Nephron progenitor cell (in vitro differentiated cells): ENCODE measurements at regions not wholly inside any gene's neighbourhood (a gene's known extent, or its start where the extent isn't known, plus 50 kb on each side); places are given as distances from the start of the nearest gene placed in this dataset.

Experiments used
- DNase-seq: peaks from one replicate; pipeline ENCODE4 v3.0.0; 2021
- H3K27ac Mint-ChIP-seq: 2 replicates; pipeline ENCODE4 v1.8.0; 2021; ENCODE audit warnings: mild to moderate bottlenecking, moderate library complexity, mixed read lengths
- H3K27me3 Mint-ChIP-seq: 2 replicates; pipeline ENCODE4 v1.8.0; 2021; ENCODE audit warnings: mild to moderate bottlenecking, low read depth, mixed read lengths; ENCODE audit not compliant: poor library complexity
- H3K36me3 Mint-ChIP-seq: 2 replicates; pipeline ENCODE4 v1.8.0; 2021; ENCODE audit warnings: low read depth, mixed read lengths
- H3K4me1 Mint-ChIP-seq: 2 replicates; pipeline ENCODE4 v1.8.0; 2021; ENCODE audit warnings: mixed read lengths
- H3K4me3 Mint-ChIP-seq: 2 replicates; pipeline ENCODE4 v1.8.0; 2021; ENCODE audit warnings: mild to moderate bottlenecking, moderate library complexity, mixed read lengths
- H3K9me3 Mint-ChIP-seq: 2 replicates; pipeline ENCODE4 v1.8.0; 2021; ENCODE audit warnings: mild to moderate bottlenecking, moderate library complexity, mixed read lengths
- TF ChIP-seq, protein P1 (sequence below): fragments of 200-600 bp; sonication (generic); IDR thresholded peaks from 2 replicates; pipeline ENCODE4 v1.5.0; 2021; ENCODE audit warnings: antibody characterized with exemption

DNA sequence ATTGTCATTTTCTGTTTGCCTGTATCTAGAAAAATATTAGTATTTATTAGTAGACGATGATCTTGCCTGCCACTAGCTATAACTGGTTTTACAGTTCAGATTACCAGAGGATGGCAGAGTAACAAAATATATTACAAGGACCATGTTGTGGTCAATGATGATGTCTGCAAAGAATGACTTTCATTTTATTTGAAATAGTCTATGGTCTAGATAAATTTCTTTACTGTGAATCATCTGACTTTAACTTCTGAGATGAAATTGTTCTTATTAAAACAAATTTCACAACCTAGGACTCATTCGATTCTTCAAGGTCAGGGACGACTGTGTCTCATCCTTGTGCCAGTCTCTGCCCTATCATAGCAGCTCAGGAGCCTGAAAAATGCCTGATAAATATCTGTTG is 637.8 kb upstream of the KLF12 start:
- Mint-ChIP-seq H3K9me3 (no peaks in the 10 kb centered on the region), H3K27me3 (peaks cover 2% of the 10 kb centered on the region), H3K27ac (no peak overlapping the region), H3K4me3 (no peak overlapping the region), H3K4me1 (no peaks in the 10 kb centered on the region), H3K36me3 (no peaks in the 10 kb centered on the region)
- no peak for DNase-seq
- TF ChIP-seq, protein P1, sequence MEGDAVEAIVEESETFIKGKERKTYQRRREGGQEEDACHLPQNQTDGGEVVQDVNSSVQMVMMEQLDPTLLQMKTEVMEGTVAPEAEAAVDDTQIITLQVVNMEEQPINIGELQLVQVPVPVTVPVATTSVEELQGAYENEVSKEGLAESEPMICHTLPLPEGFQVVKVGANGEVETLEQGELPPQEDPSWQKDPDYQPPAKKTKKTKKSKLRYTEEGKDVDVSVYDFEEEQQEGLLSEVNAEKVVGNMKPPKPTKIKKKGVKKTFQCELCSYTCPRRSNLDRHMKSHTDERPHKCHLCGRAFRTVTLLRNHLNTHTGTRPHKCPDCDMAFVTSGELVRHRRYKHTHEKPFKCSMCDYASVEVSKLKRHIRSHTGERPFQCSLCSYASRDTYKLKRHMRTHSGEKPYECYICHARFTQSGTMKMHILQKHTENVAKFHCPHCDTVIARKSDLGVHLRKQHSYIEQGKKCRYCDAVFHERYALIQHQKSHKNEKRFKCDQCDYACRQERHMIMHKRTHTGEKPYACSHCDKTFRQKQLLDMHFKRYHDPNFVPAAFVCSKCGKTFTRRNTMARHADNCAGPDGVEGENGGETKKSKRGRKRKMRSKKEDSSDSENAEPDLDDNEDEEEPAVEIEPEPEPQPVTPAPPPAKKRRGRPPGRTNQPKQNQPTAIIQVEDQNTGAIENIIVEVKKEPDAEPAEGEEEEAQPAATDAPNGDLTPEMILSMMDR, result no peak

DNA sequence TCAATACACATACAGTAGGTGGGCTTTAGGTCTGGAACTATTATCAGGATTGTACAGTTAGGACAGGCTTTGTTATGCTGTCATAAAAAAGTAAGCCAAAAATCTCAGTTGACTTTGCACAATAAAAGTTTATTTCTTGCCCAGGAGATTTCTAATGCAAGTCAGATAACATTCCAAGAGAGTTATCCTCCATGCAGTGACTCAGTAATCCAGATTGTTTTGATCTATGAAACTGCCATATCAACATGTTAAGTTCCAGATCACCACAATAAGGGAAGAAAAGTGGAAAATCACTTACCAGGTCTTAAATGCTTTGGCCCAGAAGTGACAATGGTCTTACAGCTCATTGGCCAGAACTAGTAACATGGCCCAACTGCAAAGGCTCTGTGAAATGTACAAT is 636.2 kb upstream of the KLF12 start:
- TF ChIP-seq, protein P1, result no peak
- no peaks in the 10 kb centered on the region for H3K4me1 Mint-ChIP-seq

DNA sequence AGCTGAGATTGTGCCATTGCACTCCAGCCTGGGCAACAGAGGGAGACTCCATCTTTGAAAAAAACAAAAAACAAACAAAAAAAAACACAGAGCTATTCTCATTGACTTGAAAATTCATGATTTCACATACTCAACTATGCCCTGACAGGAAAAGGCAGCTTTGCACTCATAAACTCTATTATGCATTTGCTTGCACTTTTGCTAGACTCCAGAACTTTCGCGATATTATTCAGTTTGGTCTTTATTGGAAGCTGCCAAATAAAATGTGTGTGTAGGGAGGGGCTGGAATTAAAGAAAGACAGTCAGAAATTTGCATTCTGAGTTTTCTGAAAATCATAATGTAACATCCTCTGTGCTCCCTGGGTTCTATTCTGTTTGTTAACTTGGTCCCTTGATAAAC is 635.1 kb upstream of the KLF12 start:
- DNase-seq, result no peak
- no peak overlapping the region for H3K4me3 Mint-ChIP-seq
- no peaks in the 10 kb centered on the region for H3K36me3 Mint-ChIP-seq
- peaks cover 3% of the 10 kb centered on the region for H3K27me3 Mint-ChIP-seq
- TF ChIP-seq, protein P1, result no peak
- H3K4me1 Mint-ChIP-seq, result no peaks in the 10 kb centered on the region
- H3K27ac Mint-ChIP-seq, result no peak overlapping the region
- no peaks in the 10 kb centered on the region for H3K9me3 Mint-ChIP-seq

More for the DNA sequence above, 636.2 kb upstream of the KLF12 start:
- peaks cover 2% of the 10 kb centered on the region for H3K27me3 Mint-ChIP-seq
- no peak overlapping the region for H3K27ac Mint-ChIP-seq
- no peak for DNase-seq
- no peaks in the 10 kb centered on the region for H3K36me3 Mint-ChIP-seq
- no peaks in the 10 kb centered on the region for H3K9me3 Mint-ChIP-seq
- H3K4me3 Mint-ChIP-seq, result no peak overlapping the region

DNA sequence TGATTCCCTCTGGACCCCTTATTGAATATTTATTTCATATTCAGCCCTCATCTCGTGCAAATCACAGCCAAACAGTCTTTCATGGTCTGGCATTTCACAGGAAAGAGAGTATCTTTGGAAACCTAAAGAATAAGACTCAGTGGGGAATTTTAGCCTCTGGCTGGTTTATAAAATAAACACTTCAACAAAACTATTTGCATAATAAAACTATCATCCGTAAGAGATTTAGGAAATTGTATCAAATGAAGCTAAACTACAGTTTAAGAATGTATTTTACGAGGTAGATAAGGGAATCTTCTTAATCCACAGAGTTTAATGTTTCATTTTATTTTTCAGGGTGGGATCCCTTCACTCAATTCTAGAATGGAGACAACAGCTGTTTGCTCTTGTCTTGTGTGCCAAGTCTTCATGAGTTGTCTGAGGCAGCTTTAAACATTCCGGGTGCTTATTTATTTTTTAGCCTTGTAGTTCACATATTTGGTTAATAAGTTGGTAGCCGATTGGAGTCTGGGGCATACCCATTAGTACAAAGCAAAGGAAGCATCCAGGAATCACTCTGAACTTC is 634.4 kb upstream of the KLF12 start:
- Mint-ChIP-seq H3K27me3 (peaks cover 6% of the 10 kb centered on the region), H3K9me3 (no peaks in the 10 kb centered on the region), H3K4me1 (no peaks in the 10 kb centered on the region), H3K36me3 (no peaks in the 10 kb centered on the region), H3K27ac (no peak overlapping the region), H3K4me3 (no peak overlapping the region)
- TF ChIP-seq, protein P1, result no peak
- no peak for DNase-seq

DNA sequence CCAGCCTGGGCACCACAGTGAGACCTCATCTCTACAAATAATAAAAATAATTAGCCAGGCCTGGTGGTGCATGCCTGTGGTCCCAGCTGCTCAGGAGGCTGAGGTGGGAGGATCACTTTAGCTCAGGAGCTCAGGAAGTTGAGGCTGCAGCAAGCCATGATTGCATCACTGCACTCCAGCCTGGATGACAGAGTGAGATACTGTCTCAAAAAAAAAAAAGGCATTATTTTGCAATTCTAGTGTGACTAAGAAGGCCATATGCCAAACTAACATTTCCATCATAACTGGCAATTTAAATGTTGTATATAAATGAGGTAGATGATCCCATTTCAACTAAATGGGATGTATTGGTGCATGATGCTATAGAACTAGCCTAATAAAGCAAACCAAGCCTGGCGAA is 632.8 kb upstream of the KLF12 start:
- H3K9me3 Mint-ChIP-seq, result no peaks in the 10 kb centered on the region
- no peak for DNase-seq
- TF ChIP-seq, protein P1, result no peak
- peaks cover 4% of the 10 kb centered on the region for H3K27me3 Mint-ChIP-seq
- H3K36me3 Mint-ChIP-seq, result no peaks in the 10 kb centered on the region
- H3K4me3 Mint-ChIP-seq, result no peak overlapping the region
- H3K4me1 Mint-ChIP-seq, result no peaks in the 10 kb centered on the region
- no peak overlapping the region for H3K27ac Mint-ChIP-seq

DNA sequence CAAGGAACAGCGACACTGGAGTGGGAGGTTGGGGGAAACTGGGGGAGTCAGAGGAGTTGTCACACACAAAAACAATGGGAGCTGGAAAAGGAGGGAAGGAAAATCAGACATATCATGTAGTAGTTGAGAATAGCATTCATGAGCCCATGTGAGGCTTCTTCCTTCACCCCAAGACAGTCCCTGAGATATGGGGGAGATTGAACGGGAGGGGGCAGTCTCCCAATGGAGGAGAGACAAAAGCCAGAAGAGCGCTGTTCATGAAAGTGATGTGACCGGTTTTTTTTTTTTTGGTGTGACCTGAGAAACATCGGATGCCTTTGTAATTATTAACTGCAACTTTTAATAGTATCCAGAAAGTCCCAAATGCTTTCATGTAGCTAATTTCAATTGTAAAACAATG is 631.8 kb upstream of the KLF12 start:
- no peak for DNase-seq
- TF ChIP-seq, protein P1, result no peak
- H3K27ac Mint-ChIP-seq, result no peak overlapping the region

More for the DNA sequence above, 631.8 kb upstream of the KLF12 start:
- Mint-ChIP-seq H3K4me1 (no peaks in the 10 kb centered on the region), H3K9me3 (no peaks in the 10 kb centered on the region), H3K36me3 (no peaks in the 10 kb centered on the region), H3K27me3 (peaks cover 4% of the 10 kb centered on the region), H3K4me3 (no peak overlapping the region)
